ENCODE measurements at regions not wholly inside any gene's neighbourhood (a gene's known extent, or its start where the extent isn't known, plus 50 kb on each side); places are given as distances from the start of the nearest gene placed in this dataset.

DNA sequence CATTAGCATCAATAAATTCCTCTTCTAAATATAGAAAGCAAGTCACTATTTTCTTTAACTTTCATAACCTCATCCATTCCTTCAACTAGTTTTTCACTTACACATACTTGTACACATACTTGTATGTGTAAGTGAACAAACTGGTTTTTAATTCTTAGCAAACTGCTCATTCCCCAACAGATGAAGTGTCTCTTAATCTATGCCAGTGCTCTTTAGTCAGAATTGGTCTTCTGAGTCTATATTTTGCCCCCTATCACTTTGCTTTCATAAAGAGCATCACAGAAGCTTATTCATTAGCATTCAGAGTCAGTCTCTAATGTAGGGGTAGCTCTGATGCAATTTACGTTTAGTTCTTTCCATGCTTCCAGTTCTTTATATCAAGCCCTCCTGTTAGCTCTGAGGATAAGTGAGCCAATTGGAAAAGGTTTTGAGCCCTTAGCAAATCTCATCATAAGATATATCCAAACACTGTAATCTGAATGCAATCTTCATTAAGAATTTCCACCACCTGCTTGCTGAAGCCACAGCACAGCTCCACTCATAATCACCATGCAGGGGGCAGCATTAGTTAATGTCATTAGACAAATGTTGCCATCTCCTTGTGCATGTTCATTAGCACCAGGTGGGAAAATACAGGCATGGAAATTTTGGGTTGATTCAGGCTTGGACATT lies 178.5 kb upstream of the SLC24A2 start:
- DNase-seq (ENCODE audit: low read depth), result no peak
- no peak overlapping the region for H3K4me3 ChIP-seq (ENCODE audit: control insufficient read depth, low read depth, low read length)
- no peak for TF ChIP-seq CTCF (IDR thresholded peaks at IDR 0.05; ENCODE audit: control insufficient read depth, insufficient read depth, low read depth, low read length, missing control alignments)

DNA sequence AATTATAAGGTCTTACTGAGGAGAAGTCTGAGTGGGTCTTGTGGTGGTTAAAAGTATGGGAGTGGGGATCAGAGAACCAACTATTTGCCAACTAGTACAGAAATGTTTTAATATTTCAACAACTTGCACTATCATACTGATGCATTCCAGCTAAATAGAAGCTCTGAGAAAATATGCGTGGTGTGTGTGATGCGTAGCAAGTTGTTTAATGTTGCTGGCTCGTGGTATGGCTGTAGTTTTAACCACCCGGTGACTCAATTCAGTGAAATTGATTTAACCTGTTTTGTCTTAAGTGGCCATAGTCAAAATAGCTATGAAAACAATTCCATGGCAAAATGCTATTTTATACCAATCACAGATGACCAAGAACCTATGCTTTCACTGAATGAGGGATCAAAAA lies 176.5 kb upstream of the SLC24A2 start:
- TF ChIP-seq CTCF (IDR thresholded peaks at IDR 0.05; ENCODE audit: control insufficient read depth, insufficient read depth, low read depth, low read length, missing control alignments), result no peak
- H3K4me3 ChIP-seq (ENCODE audit: control insufficient read depth, low read depth, low read length), result no peak overlapping the region
- DNase-seq (ENCODE audit: low read depth), result peak; percentile 4

GRCh38 chr9:19947996-19948395 lies 159.2 kb upstream of the SLC24A2 start:
- no peak overlapping the region for H3K4me3 ChIP-seq (ENCODE audit: control insufficient read depth, low read depth, low read length)
- TF ChIP-seq CTCF (IDR thresholded peaks at IDR 0.05; ENCODE audit: control insufficient read depth, insufficient read depth, low read depth, low read length, missing control alignments), result no peak
- DNase-seq (ENCODE audit: low read depth), result no peak

DNA sequence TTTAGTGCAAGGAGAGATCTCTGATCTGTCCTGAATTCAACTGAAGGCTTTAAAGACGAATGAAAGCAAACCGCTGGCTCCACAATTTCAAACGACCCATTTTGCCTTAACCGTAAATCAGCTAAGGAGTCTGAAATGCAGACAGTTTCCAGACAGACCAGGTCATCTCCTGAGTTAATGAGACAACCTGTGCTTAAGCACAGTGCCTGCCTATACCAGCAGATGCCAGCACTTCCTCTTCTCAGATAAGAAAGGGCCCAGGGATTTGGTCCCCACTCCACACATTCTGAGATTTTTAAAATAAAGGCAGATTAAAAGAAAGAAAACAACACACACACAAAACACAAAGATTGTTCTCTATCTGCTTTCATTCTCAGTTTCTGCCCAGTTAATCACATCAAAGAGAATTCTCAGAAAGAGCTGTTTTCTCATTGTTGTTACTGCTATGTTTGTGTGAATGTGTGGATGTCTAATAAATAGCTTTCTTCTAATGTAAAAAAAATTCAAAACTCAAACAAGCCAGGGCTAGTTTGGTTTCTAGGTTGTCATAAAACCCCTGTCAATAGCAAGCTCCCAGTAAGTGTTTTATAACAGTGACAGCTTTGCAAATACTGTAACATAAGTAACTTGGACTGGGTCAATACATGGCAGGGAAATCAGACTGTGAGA lies 157.7 kb upstream of the SLC24A2 start:
- peak; percentile 56 for TF ChIP-seq CTCF (IDR thresholded peaks at IDR 0.05; ENCODE audit: control insufficient read depth, insufficient read depth, low read depth, low read length, missing control alignments)
- no peak overlapping the region for H3K4me3 ChIP-seq (ENCODE audit: control insufficient read depth, low read depth, low read length)
- no peak for DNase-seq (ENCODE audit: low read depth)

DNA sequence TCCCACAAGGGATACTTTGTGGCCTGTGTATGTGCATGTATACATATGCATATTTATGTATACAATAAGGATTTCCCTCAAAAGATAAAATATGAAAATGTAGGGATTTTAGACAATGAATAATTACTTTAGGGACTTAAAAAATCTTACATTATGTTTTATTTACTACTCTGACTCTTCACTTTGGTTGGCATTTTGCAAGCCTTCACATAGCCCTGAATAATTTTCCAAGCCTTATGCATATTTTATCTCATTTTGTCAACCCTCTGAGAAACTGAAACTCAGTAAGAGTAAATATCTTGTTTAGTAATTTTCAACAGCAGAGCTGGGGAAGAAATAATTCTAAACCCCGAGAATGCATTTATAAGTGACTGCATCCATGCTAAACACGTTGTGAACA lies 153.0 kb upstream of the SLC24A2 start:
- no peak for TF ChIP-seq CTCF (IDR thresholded peaks at IDR 0.05; ENCODE audit: control insufficient read depth, insufficient read depth, low read depth, low read length, missing control alignments)
- DNase-seq (ENCODE audit: low read depth), result no peak
- no peak overlapping the region for H3K4me3 ChIP-seq (ENCODE audit: control insufficient read depth, low read depth, low read length)

DNA sequence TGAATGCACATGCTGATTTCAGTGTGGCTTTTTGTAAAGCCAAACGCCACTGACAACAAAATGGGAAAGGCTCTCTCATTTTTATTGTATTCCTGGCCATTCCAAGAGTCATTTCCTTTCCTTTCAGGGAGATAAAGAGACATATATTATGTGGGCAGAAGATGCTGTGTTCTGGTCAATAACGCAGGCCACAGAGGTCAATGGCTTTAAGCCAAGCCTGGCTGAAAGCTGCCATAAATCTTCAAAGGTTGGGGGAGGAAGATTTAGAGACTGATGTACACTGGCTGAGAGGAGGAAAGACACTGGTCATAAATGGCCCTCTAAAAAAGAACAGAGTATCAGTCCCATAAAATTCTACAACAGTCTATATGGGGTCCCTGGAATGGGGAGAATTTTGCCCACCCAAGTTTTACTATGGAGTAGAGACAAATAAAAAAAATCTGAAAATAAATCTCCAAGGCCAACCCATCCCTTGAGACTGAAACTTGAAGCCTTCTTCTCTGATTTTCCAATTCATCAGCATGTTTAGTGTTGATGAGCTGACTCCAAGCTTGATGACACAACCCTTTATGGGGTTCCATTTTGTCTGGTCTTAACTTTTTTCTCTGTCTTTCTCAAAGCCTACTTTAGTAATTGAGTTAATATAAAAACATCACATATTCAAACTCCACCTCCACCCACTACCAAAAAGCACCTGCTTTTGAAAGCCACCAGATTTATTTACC lies 152.1 kb upstream of the SLC24A2 start:
- TF ChIP-seq CTCF (IDR thresholded peaks at IDR 0.05; ENCODE audit: control insufficient read depth, insufficient read depth, low read depth, low read length, missing control alignments), result no peak
- DNase-seq (ENCODE audit: low read depth), result no peak
- no peak overlapping the region for H3K4me3 ChIP-seq (ENCODE audit: control insufficient read depth, low read depth, low read length)

All from AG09309 (cell line).